Stimulated activated CD8-positive, alpha-beta memory T cell treated with anti-CD3 and anti-CD28 coated beads, Interleukin-4, amount 100 ng/mL, for 4 hours (primary cell): ENCODE measurements at regions not wholly inside any gene's neighbourhood (a gene's known extent, or its start where the extent isn't known, plus 50 kb on each side); places are given as distances from the start of the nearest gene placed in this dataset.

Experiments
- DNase-seq, 2 donors: peaks; one replicate each; pipeline ENCODE4 v3.0.0-alpha.2; 2020; ENCODE audit warnings: low read depth in 2 of 2, low spot score in 1 of 2

GRCh38 chr4:123832173-123833026 is 435.8 kb downstream of the SPRY1 start:
- no peak for DNase-seq

- DNase-seq = no peak
These were observed 436.6 kb downstream of the SPRY1 start for GRCh38 chr4:123833171-123833643.

GRCh38 chr4:123835831-123836590 is 439.4 kb downstream of the SPRY1 start:
- no peak for DNase-seq

GRCh38 chr4:123836851-123837595 is 440.4 kb downstream of the SPRY1 start:
- no peak for DNase-seq

- DNase-seq = no peak
These were observed 441.9 kb downstream of the SPRY1 start for GRCh38 chr4:123838474-123838873.

- DNase-seq = no peak
These were observed 443.6 kb downstream of the SPRY1 start for GRCh38 chr4:123840197-123840596.

GRCh38 chr4:123841447-123842121 is 445.0 kb downstream of the SPRY1 start:
- no peak for DNase-seq

GRCh38 chr4:123843137-123843536 is 446.5 kb downstream of the SPRY1 start:
- DNase-seq = no peak

- no peak for DNase-seq
These were observed 447.8 kb downstream of the SPRY1 start for GRCh38 chr4:123844374-123844773.

- DNase-seq = no peak
These were observed 449.5 kb downstream of the SPRY1 start for GRCh38 chr4:123846092-123846491.

GRCh38 chr4:123846561-123846960 is 450.0 kb downstream of the SPRY1 start:
- DNase-seq = no peak

GRCh38 chr4:123848606-123849005 is 452.0 kb downstream of the SPRY1 start:
- no peak for DNase-seq

GRCh38 chr4:123849495-123849894 is 452.9 kb downstream of the SPRY1 start:
- no peak for DNase-seq

GRCh38 chr4:123851521-123851920 is 454.9 kb downstream of the SPRY1 start:
- DNase-seq = no peak

- no peak for DNase-seq
These were observed 457.1 kb downstream of the SPRY1 start for GRCh38 chr4:123853651-123854050.

- DNase-seq = no peak
These were observed 460.3 kb downstream of the SPRY1 start for GRCh38 chr4:123856689-123857545.

GRCh38 chr4:123858465-123858864 is 461.9 kb downstream of the SPRY1 start:
- DNase-seq = no peak

GRCh38 chr4:123862812-123863211 is 466.2 kb downstream of the SPRY1 start:
- no peak for DNase-seq

GRCh38 chr4:123866796-123867195 is 470.2 kb downstream of the SPRY1 start:
- no peak for DNase-seq
